DOHH2 (cell line): ENCODE measurements at regions not wholly inside any gene's neighbourhood (a gene's known extent, or its start where the extent isn't known, plus 50 kb on each side); places are given as distances from the start of the nearest gene placed in this dataset.

Experiments used
- EZH2phosphoT487 ChIP-seq: fragments of 200-600 bp; sonication (generic); IDR thresholded peaks from 2 replicates; pipeline ENCODE4 v1.6.1; 2017; ENCODE audit warnings: borderline replicate concordance, mild to moderate bottlenecking, antibody characterized with exemption, low read length, moderate library complexity, mixed read lengths
- TF ChIP-seq, protein P1 (sequence below): fragments of 200-600 bp; sonication (generic); IDR thresholded peaks from one replicate; pipeline ENCODE4 v1.5.1; 2014; ENCODE audit warnings: antibody characterized with exemption, mild to moderate bottlenecking, low read depth, low read length; ENCODE audit not compliant: poor library complexity, severe bottlenecking

DNA sequence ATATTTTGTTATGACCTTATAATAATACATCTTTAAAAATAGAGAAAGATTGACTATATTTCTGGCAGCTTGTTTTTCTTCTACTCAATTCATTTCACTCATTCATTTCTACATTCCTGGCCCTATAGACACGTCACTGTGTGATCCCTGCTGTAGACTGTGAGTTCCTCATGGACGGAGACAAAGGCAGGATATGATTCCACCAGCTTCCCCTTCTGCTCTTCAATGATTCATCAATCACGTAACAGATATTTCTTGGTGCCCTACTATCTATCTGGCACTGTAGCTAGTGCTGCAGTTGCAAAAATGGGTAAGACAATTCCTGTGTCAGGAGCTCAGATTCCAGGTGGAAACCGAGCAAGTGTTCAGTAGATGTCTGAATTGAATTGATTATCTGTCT lies 415.0 kb downstream of the SFMBT2 start:
- TF ChIP-seq, protein P1, sequence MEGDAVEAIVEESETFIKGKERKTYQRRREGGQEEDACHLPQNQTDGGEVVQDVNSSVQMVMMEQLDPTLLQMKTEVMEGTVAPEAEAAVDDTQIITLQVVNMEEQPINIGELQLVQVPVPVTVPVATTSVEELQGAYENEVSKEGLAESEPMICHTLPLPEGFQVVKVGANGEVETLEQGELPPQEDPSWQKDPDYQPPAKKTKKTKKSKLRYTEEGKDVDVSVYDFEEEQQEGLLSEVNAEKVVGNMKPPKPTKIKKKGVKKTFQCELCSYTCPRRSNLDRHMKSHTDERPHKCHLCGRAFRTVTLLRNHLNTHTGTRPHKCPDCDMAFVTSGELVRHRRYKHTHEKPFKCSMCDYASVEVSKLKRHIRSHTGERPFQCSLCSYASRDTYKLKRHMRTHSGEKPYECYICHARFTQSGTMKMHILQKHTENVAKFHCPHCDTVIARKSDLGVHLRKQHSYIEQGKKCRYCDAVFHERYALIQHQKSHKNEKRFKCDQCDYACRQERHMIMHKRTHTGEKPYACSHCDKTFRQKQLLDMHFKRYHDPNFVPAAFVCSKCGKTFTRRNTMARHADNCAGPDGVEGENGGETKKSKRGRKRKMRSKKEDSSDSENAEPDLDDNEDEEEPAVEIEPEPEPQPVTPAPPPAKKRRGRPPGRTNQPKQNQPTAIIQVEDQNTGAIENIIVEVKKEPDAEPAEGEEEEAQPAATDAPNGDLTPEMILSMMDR: no peak
- TF ChIP-seq EZH2phosphoT487: no peak
